Prostate gland (tissue), 2 donors: ENCODE measurements at regions not wholly inside any gene's neighbourhood (a gene's known extent, or its start where the extent isn't known, plus 50 kb on each side); places are given as distances from the start of the nearest gene placed in this dataset.

Source experiments
- DNase-seq: peaks from one replicate; pipeline ENCODE4 v3.0.0-alpha.2; 2019; ENCODE audit warnings: low spot score
- H3K27ac ChIP-seq, 2 donors: fragments of 200-600 bp; sonication (generic); 2 replicates each; pipeline ENCODE4 v1.5.1; 2017 to 2019
- H3K27me3 ChIP-seq: fragments of 200-600 bp; sonication (generic); replicated peaks from 2 replicates; pipeline ENCODE4 v1.5.1; 2019; ENCODE audit not compliant: insufficient read depth
- H3K36me3 ChIP-seq, 2 donors: fragments of 200-600 bp; sonication (generic); 1 replicate in 1 of 2; 2 replicates in 1 of 2; pipeline versions ENCODE4 v1.5.1 to v1.8.1; 2017 to 2019
- H3K4me1 ChIP-seq: fragments of 200-600 bp; sonication (generic); replicated peaks from 2 replicates; pipeline ENCODE4 v1.5.1; 2019
- H3K4me3 ChIP-seq, 2 donors: fragments of 200-600 bp; sonication (generic); 2 replicates each; pipeline ENCODE4 v1.5.1; 2017 to 2019
- H3K9me3 ChIP-seq: fragments of 200-600 bp; sonication (generic); 2 replicates; pipeline ENCODE4 v1.5.1; 2017
- CTCF ChIP-seq, 4 experiments: fragments of 200-600 bp in 2 of 4; fragments of 450-650 bp in 2 of 4; sonication (generic) in 2 of 4; IDR thresholded peaks; 1 replicate in 3 of 4; 2 replicates in 1 of 4; pipeline ENCODE4 v1.5.1; 2016 to 2019; ENCODE audit warnings: antibody characterized with exemption in 4 of 4, mild to moderate bottlenecking in 2 of 4, moderate library complexity in 2 of 4
- POLR2A ChIP-seq: fragments of 450-650 bp; IDR thresholded peaks from one replicate; pipeline ENCODE4 v1.6.1; 2016; ENCODE audit warnings: antibody characterized with exemption, mild to moderate bottlenecking
- POLR2AphosphoS5 ChIP-seq: sonication (generic); formaldehyde crosslinking; IDR thresholded peaks from one replicate; pipeline ENCODE4 v1.6.1; 2017; ENCODE audit warnings: antibody characterized with exemption
- WGBS: methylation state at CpG from one replicate; pipeline ENCODE4 v1.1.5; 2018; 5-methylcytosine and 5-hydroxymethylcytosine counted together
- intact Hi-C: fragments of 100-400 bp; cut with DNase I; formaldehyde crosslinking; loops from one replicate; pipeline ENCODE4 v1.14.2; 2022

- 94% methylated on average over 8 of the region's 8 CpGs for WGBS
- Histone ChIP-seq H3K4me3 (no peak overlapping the region), H3K9me3 (no peaks in the 10 kb centered on the region), H3K36me3 (no peaks in the 10 kb centered on the region), H3K4me1 (no peaks in the 10 kb centered on the region), H3K27ac (no peak overlapping the region), H3K27me3 (no peaks in the 10 kb centered on the region)
- TF ChIP-seq POLR2AphosphoS5: no peak
- no peak for TF ChIP-seq CTCF (IDR thresholded peaks at IDR 0.05)
- TF ChIP-seq POLR2A: no peak
- intact Hi-C loops: no loop called here
- no peak for DNase-seq
These were observed 88.6 kb upstream of the PFKP start for GRCh38 chr10:2978574-2979273.

- peak; percentile 27 for TF ChIP-seq POLR2AphosphoS5
- no peak for TF ChIP-seq POLR2A
- peak in 3 of 4 experiments; percentile 23 to 64 (median 64) for TF ChIP-seq CTCF (IDR thresholded peaks at IDR 0.05)
- intact Hi-C loops: no loop called here
- Histone ChIP-seq H3K27ac (no peak overlapping the region), H3K4me1 (no peaks in the 10 kb centered on the region), H3K27me3 (no peaks in the 10 kb centered on the region), H3K36me3 (no peaks in the 10 kb centered on the region), H3K9me3 (no peaks in the 10 kb centered on the region), H3K4me3 (no peak overlapping the region)
- DNase-seq: no peak
- WGBS: 13% methylated on average over 2 of the region's 2 CpGs
These were observed 89.2 kb upstream of the PFKP start for GRCh38 chr10:2978111-2978510.

- Histone ChIP-seq H3K4me1 (no peaks in the 10 kb centered on the region), H3K36me3 (no peaks in the 10 kb centered on the region), H3K27me3 (no peaks in the 10 kb centered on the region), H3K4me3 (no peak overlapping the region), H3K9me3 (no peaks in the 10 kb centered on the region), H3K27ac (no peak overlapping the region)
- intact Hi-C loops: no loop called here
- WGBS: 86% methylated on average over 12 of the region's 12 CpGs
- TF ChIP-seq CTCF (IDR thresholded peaks at IDR 0.05) (no peak), POLR2A (no peak), POLR2AphosphoS5 (no peak)
- DNase-seq: no peak
These were observed 92.7 kb upstream of the PFKP start for GRCh38 chr10:2974503-2975207.

GRCh38 chr10:2974083-2974482, 93.3 kb upstream of the PFKP start:
- intact Hi-C loops: no loop called here
- no peak for TF ChIP-seq CTCF (IDR thresholded peaks at IDR 0.05)
- no peak for TF ChIP-seq POLR2A
- no peak for TF ChIP-seq POLR2AphosphoS5
- Histone ChIP-seq H3K4me3 (no peak overlapping the region), H3K27me3 (no peaks in the 10 kb centered on the region), H3K27ac (no peak overlapping the region), H3K4me1 (no peaks in the 10 kb centered on the region), H3K36me3 (no peaks in the 10 kb centered on the region), H3K9me3 (no peaks in the 10 kb centered on the region)
- 82% methylated on average over 3 of the region's 3 CpGs for WGBS
- DNase-seq: no peak

- no peaks in the 10 kb centered on the region for H3K36me3 ChIP-seq
- H3K27me3 ChIP-seq: no peaks in the 10 kb centered on the region
- H3K4me3 ChIP-seq: no peak overlapping the region
- intact Hi-C loops: no loop called here
- TF ChIP-seq CTCF (IDR thresholded peaks at IDR 0.05) (no peak), POLR2AphosphoS5 (no peak), POLR2A (no peak)
- no peak for DNase-seq
- no peaks in the 10 kb centered on the region for H3K4me1 ChIP-seq
- 91% methylated on average over 8 of the region's 8 CpGs for WGBS
- no peaks in the 10 kb centered on the region for H3K9me3 ChIP-seq
- H3K27ac ChIP-seq: no peak overlapping the region
These were observed 94.5 kb upstream of the PFKP start for GRCh38 chr10:2972810-2973209.
